GM12892 (cell line): ENCODE measurements at regions not wholly inside any gene's neighbourhood (a gene's known extent, or its start where the extent isn't known, plus 50 kb on each side); places are given as distances from the start of the nearest gene placed in this dataset.

ENCODE experiments used
- POLR2A ChIP-seq: IDR thresholded peaks from 2 replicates; pipeline ENCODE4 v1.6.1; 2011; ENCODE audit warnings: low read depth, low read length, control low read depth
- POLR2AphosphoS5 ChIP-seq: IDR thresholded peaks from 2 replicates; pipeline ENCODE4 v1.6.1; 2011; ENCODE audit warnings: low read depth, low read length, control low read depth
- TAF1 ChIP-seq: IDR thresholded peaks from 2 replicates; pipeline ENCODE4 v1.6.1; 2011; ENCODE audit warnings: low read depth, mild to moderate bottlenecking, control low read depth, low read length, borderline replicate concordance

DNA sequence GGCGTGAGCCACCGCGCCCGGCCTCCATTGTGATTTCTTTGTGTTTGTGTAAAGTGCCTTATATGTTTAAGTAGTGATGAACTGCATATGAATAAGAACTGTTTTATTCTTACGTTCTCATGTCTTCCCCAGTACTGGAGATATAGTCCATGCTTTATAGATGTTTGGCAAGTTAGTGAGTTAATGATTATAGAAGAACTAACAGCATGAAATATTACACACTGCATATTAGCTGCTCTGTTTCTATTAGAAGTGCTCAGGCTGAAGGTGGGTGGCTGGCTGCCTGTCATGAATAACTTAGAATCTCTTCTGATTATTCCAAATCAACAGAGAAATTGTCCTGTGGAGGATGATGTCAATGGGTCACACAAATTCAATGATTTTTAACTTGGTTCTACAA lies 709.4 kb downstream of the GALC start:
- TF ChIP-seq POLR2AphosphoS5 (no peak), POLR2A (no peak), TAF1 (no peak)
